ENCODE measurements at regions not wholly inside any gene's neighbourhood (a gene's known extent, or its start where the extent isn't known, plus 50 kb on each side); places are given as distances from the start of the nearest gene placed in this dataset.
A peak's percentile ranks its signal among the peaks of the same experiment; 100 is the strongest.

- TF ChIP-seq EZH2phosphoT487 (IDR thresholded peaks at IDR 0.05; ENCODE audit: low read depth, severe bottlenecking, unreplicated experiment) = no peak
- TF ChIP-seq EZH2 (IDR thresholded peaks at IDR 0.05; ENCODE audit: borderline replicate concordance) = no peak
- TF ChIP-seq, protein P1, sequence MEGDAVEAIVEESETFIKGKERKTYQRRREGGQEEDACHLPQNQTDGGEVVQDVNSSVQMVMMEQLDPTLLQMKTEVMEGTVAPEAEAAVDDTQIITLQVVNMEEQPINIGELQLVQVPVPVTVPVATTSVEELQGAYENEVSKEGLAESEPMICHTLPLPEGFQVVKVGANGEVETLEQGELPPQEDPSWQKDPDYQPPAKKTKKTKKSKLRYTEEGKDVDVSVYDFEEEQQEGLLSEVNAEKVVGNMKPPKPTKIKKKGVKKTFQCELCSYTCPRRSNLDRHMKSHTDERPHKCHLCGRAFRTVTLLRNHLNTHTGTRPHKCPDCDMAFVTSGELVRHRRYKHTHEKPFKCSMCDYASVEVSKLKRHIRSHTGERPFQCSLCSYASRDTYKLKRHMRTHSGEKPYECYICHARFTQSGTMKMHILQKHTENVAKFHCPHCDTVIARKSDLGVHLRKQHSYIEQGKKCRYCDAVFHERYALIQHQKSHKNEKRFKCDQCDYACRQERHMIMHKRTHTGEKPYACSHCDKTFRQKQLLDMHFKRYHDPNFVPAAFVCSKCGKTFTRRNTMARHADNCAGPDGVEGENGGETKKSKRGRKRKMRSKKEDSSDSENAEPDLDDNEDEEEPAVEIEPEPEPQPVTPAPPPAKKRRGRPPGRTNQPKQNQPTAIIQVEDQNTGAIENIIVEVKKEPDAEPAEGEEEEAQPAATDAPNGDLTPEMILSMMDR (IDR thresholded peaks at IDR 0.05; ENCODE audit: poor library complexity) = no peak
- no peaks in the 10 kb centered on the region for H4K20me1 ChIP-seq (ENCODE audit: insufficient read depth, poor library complexity, severe bottlenecking)
- H3K4me2 ChIP-seq = no peak overlapping the region
- WGBS (ENCODE audit: low lambda C conversion rate, missing lambda C conversion rate) = 95% methylated on average over 1 of the region's 1 CpG
- no peaks in the 10 kb centered on the region for H3K9me3 ChIP-seq (ENCODE audit: low read depth)
- H3K27ac ChIP-seq = no peak overlapping the region
- no peaks in the 10 kb centered on the region for H3K27me3 ChIP-seq
- no peak for DNase-seq (ENCODE audit: low spot score)
- no peak overlapping the region for H2AFZ ChIP-seq
- no peaks in the 10 kb centered on the region for H3K79me2 ChIP-seq
- H3K36me3 ChIP-seq (replicated peaks; ENCODE audit: insufficient read depth, low read depth) = no peaks in the 10 kb centered on the region
- H3K9me2 ChIP-seq (replicated peaks; ENCODE audit: insufficient read depth) = no peaks in the 10 kb centered on the region
- H3K4me3 ChIP-seq = no peak overlapping the region
- no peaks in the 10 kb centered on the region for H3K4me1 ChIP-seq (ENCODE audit: insufficient read depth)
These were observed 291.3 kb downstream of the COG6 start for GRCh38 chr13:39946769-39947168.

GRCh38 chr13:39951301-39951700, 295.8 kb downstream of the COG6 start:
- Histone ChIP-seq H3K4me3 (no peak overlapping the region), H3K4me2 (no peak overlapping the region), H3K9me2 (replicated peaks; ENCODE audit: insufficient read depth) (no peaks in the 10 kb centered on the region), H3K79me2 (no peaks in the 10 kb centered on the region), H3K36me3 (replicated peaks; ENCODE audit: insufficient read depth, low read depth) (no peaks in the 10 kb centered on the region), H4K20me1 (ENCODE audit: insufficient read depth, poor library complexity, severe bottlenecking) (no peaks in the 10 kb centered on the region), H2AFZ (no peak overlapping the region), H3K9me3 (ENCODE audit: low read depth) (no peaks in the 10 kb centered on the region), H3K27me3 (no peaks in the 10 kb centered on the region), H3K27ac (no peak overlapping the region), H3K4me1 (ENCODE audit: insufficient read depth) (no peaks in the 10 kb centered on the region)
- TF ChIP-seq EZH2 (IDR thresholded peaks at IDR 0.05; ENCODE audit: borderline replicate concordance) (no peak), EZH2phosphoT487 (IDR thresholded peaks at IDR 0.05; ENCODE audit: low read depth, severe bottlenecking, unreplicated experiment) (no peak)
- TF ChIP-seq, protein P1 (IDR thresholded peaks at IDR 0.05; ENCODE audit: poor library complexity) = no peak
- no peak for DNase-seq (ENCODE audit: low spot score)
- WGBS (ENCODE audit: low lambda C conversion rate, missing lambda C conversion rate) = 97% methylated on average over 3 of the region's 3 CpGs

- 73% methylated on average over 4 of the region's 4 CpGs for WGBS (ENCODE audit: low lambda C conversion rate, missing lambda C conversion rate)
These were observed 297.1 kb downstream of the COG6 start for GRCh38 chr13:39952249-39953233.

More at GRCh38 chr13:39952249-39953233, 297.1 kb downstream of the COG6 start:
- H3K4me3 ChIP-seq = no peak overlapping the region
- no peaks in the 10 kb centered on the region for H4K20me1 ChIP-seq (ENCODE audit: insufficient read depth, poor library complexity, severe bottlenecking)
- DNase-seq (ENCODE audit: low spot score) = peak; percentile 27
- no peak for TF ChIP-seq EZH2 (IDR thresholded peaks at IDR 0.05; ENCODE audit: borderline replicate concordance)
- TF ChIP-seq, protein P1 (IDR thresholded peaks at IDR 0.05; ENCODE audit: poor library complexity) = no peak
- TF ChIP-seq EZH2phosphoT487 (IDR thresholded peaks at IDR 0.05; ENCODE audit: low read depth, severe bottlenecking, unreplicated experiment) = no peak
- no peak overlapping the region for H3K27ac ChIP-seq
- no peak overlapping the region for H3K4me2 ChIP-seq
- no peaks in the 10 kb centered on the region for H3K9me2 ChIP-seq (replicated peaks; ENCODE audit: insufficient read depth)
- no peaks in the 10 kb centered on the region for H3K4me1 ChIP-seq (ENCODE audit: insufficient read depth)
- H2AFZ ChIP-seq = no peak overlapping the region
- H3K36me3 ChIP-seq (replicated peaks; ENCODE audit: insufficient read depth, low read depth) = no peaks in the 10 kb centered on the region
- no peaks in the 10 kb centered on the region for H3K79me2 ChIP-seq
- H3K27me3 ChIP-seq = no peaks in the 10 kb centered on the region
- H3K9me3 ChIP-seq (ENCODE audit: low read depth) = no peaks in the 10 kb centered on the region
